ENCODE measurements at regions not wholly inside any gene's neighbourhood (a gene's known extent, or its start where the extent isn't known, plus 50 kb on each side); places are given as distances from the start of the nearest gene placed in this dataset.

GRCh38 chr16:86205521-86206245, 304.6 kb upstream of the FOXF1 start:
- H3K4me3 ChIP-seq (ENCODE audit: low read depth, low read length), result no peak overlapping the region
- DNase-seq (ENCODE audit: low read depth), result no peak
- TF ChIP-seq CTCF (IDR thresholded peaks at IDR 0.05; ENCODE audit: control insufficient read depth, extremely low read depth, insufficient read depth), result no peak

- no peak for DNase-seq (ENCODE audit: low read depth)
These were observed 303.0 kb upstream of the FOXF1 start for GRCh38 chr16:86207350-86207749.

GRCh38 chr16:86209202-86209601, 301.1 kb upstream of the FOXF1 start:
- DNase-seq (ENCODE audit: low read depth), result no peak
- no peak for TF ChIP-seq CTCF (IDR thresholded peaks at IDR 0.05; ENCODE audit: control insufficient read depth, extremely low read depth, insufficient read depth)

More at GRCh38 chr16:86207350-86207749, 303.0 kb upstream of the FOXF1 start:
- TF ChIP-seq CTCF (IDR thresholded peaks at IDR 0.05; ENCODE audit: control insufficient read depth, extremely low read depth, insufficient read depth), result no peak
- no peak overlapping the region for H3K4me3 ChIP-seq (ENCODE audit: low read depth, low read length)

GRCh38 chr16:86210403-86211193, 299.7 kb upstream of the FOXF1 start:
- TF ChIP-seq CTCF (IDR thresholded peaks at IDR 0.05; ENCODE audit: control insufficient read depth, extremely low read depth, insufficient read depth), result no peak

More at GRCh38 chr16:86209202-86209601, 301.1 kb upstream of the FOXF1 start:
- no peak overlapping the region for H3K4me3 ChIP-seq (ENCODE audit: low read depth, low read length)

GRCh38 chr16:86211265-86211664, 299.1 kb upstream of the FOXF1 start:
- H3K4me3 ChIP-seq (ENCODE audit: low read depth, low read length), result no peak overlapping the region
- no peak for DNase-seq (ENCODE audit: low read depth)
- no peak for TF ChIP-seq CTCF (IDR thresholded peaks at IDR 0.05; ENCODE audit: control insufficient read depth, extremely low read depth, insufficient read depth)

More at GRCh38 chr16:86210403-86211193, 299.7 kb upstream of the FOXF1 start:
- H3K4me3 ChIP-seq (ENCODE audit: low read depth, low read length), result no peak overlapping the region
- DNase-seq (ENCODE audit: low read depth), result no peak

- H3K4me3 ChIP-seq (ENCODE audit: low read depth, low read length), result no peak overlapping the region
- no peak for DNase-seq (ENCODE audit: low read depth)
- TF ChIP-seq CTCF (IDR thresholded peaks at IDR 0.05; ENCODE audit: control insufficient read depth, extremely low read depth, insufficient read depth), result no peak
These were observed 298.5 kb upstream of the FOXF1 start for GRCh38 chr16:86211800-86212199.
